CD4-positive, CD25-positive, alpha-beta regulatory T cell (primary cell): ENCODE measurements at regions not wholly inside any gene's neighbourhood (a gene's known extent, or its start where the extent isn't known, plus 50 kb on each side); places are given as distances from the start of the nearest gene placed in this dataset.

ENCODE experiments used
- ATAC-seq, 2 donors: fragments of 150-1000 bp; cut with Tn5 transposase; one replicate each; pipeline ENCODE4 v1.10.0; 2021; ENCODE audit warnings: low read depth in 2 of 2, moderate number of reproducible peaks in 2 of 2, moderate library complexity in 1 of 2
- DNase-seq, 3 donors: peaks; one replicate each; pipeline versions ENCODE4 v3.0.0 to v3.0.0-alpha.2; 2012 to 2022; ENCODE audit warnings: mixed read lengths in 1 of 3
- H3K27ac ChIP-seq: one replicate; pipeline ENCODE4 v1.7.0; 2013; ENCODE audit warnings: mild to moderate bottlenecking, low read length; ENCODE audit not compliant: insufficient read depth, poor library complexity, severe bottlenecking
- H3K27me3 ChIP-seq: one replicate; pipeline ENCODE4 v1.7.0; 2013; ENCODE audit warnings: low read length; ENCODE audit not compliant: control insufficient read depth, insufficient read depth
- H3K36me3 ChIP-seq: one replicate; pipeline ENCODE4 v1.7.0; 2013; ENCODE audit warnings: mild to moderate bottlenecking, low read length, moderate library complexity; ENCODE audit not compliant: control insufficient read depth, insufficient read depth
- H3K4me1 ChIP-seq: 2 replicates; pipeline ENCODE4 v1.7.0; 2013; ENCODE audit warnings: mild to moderate bottlenecking, low read length; ENCODE audit not compliant: insufficient read depth, control insufficient read depth, poor library complexity, severe bottlenecking
- H3K4me3 ChIP-seq: one replicate; pipeline ENCODE4 v1.7.0; 2013; ENCODE audit warnings: low read depth, mild to moderate bottlenecking, low read length, moderate library complexity
- H3K9me3 ChIP-seq, 2 experiments: 1 replicate in 1 of 2; 2 replicates in 1 of 2; pipeline ENCODE4 v1.7.0; 2013; ENCODE audit warnings: low read length in 2 of 2, mild to moderate bottlenecking in 1 of 2, moderate library complexity in 1 of 2; ENCODE audit not compliant: control insufficient read depth in 2 of 2
- H3K27ac Mint-ChIP-seq, 3 donors: one replicate each; pipeline ENCODE4 v1.8.0; 2020 to 2022; ENCODE audit warnings: mild to moderate bottlenecking in 3 of 3, mixed read lengths in 3 of 3, moderate library complexity in 2 of 3
- H3K27me3 Mint-ChIP-seq: one replicate; pipeline ENCODE4 v1.8.0; 2022; ENCODE audit warnings: mild to moderate bottlenecking, mixed read lengths
- H3K36me3 Mint-ChIP-seq: one replicate; pipeline ENCODE4 v1.8.0; 2020; ENCODE audit warnings: mixed read lengths
- H3K4me1 Mint-ChIP-seq, 4 donors: one replicate each; pipeline ENCODE4 v1.8.0; 2020 to 2022; ENCODE audit warnings: mixed read lengths in 4 of 4, mild to moderate bottlenecking in 1 of 4
- H3K4me3 Mint-ChIP-seq, 4 donors: one replicate each; pipeline ENCODE4 v1.8.0; 2020 to 2022; ENCODE audit warnings: mild to moderate bottlenecking in 4 of 4, mixed read lengths in 4 of 4, moderate library complexity in 3 of 4
- H3K9me3 Mint-ChIP-seq, 7 donors: one replicate each; pipeline ENCODE4 v1.8.0; 2020 to 2022; ENCODE audit warnings: mixed read lengths in 7 of 7, mild to moderate bottlenecking in 3 of 7, moderate library complexity in 2 of 7

- H3K4me1 Mint-ChIP-seq = no peaks in the 10 kb centered on the region
- Histone ChIP-seq H3K27ac (no peak overlapping the region), H3K27me3 (no peaks in the 10 kb centered on the region), H3K9me3 (no peaks in the 10 kb centered on the region), H3K4me1 (no peaks in the 10 kb centered on the region), H3K4me3 (no peak overlapping the region), H3K36me3 (no peaks in the 10 kb centered on the region)
- peaks cover 0 to 18% (median 2%) of the 10 kb centered on the region in 7 donors for H3K9me3 Mint-ChIP-seq
- H3K27me3 Mint-ChIP-seq = no peaks in the 10 kb centered on the region
- H3K27ac Mint-ChIP-seq = no peak overlapping the region
- DNase-seq = no peak
- ATAC-seq = no peak
- no peak overlapping the region for H3K4me3 Mint-ChIP-seq
- H3K36me3 Mint-ChIP-seq = no peaks in the 10 kb centered on the region
Measured at GRCh38 chr3:182108371-182108770, 396.6 kb downstream of the SOX2 start.

- Mint-ChIP-seq H3K9me3 (peaks cover 0 to 15% (median 2%) of the 10 kb centered on the region in 7 donors), H3K4me1 (no peaks in the 10 kb centered on the region), H3K36me3 (no peaks in the 10 kb centered on the region), H3K27ac (no peak overlapping the region), H3K4me3 (no peak overlapping the region), H3K27me3 (no peaks in the 10 kb centered on the region)
- ATAC-seq = no peak
- Histone ChIP-seq H3K9me3 (no peaks in the 10 kb centered on the region), H3K36me3 (no peaks in the 10 kb centered on the region), H3K27me3 (no peaks in the 10 kb centered on the region), H3K4me1 (no peaks in the 10 kb centered on the region), H3K27ac (no peak overlapping the region), H3K4me3 (no peak overlapping the region)
- DNase-seq = no peak
Measured at GRCh38 chr3:182111967-182112366, 400.2 kb downstream of the SOX2 start.

GRCh38 chr3:182115328-182116015, 403.7 kb downstream of the SOX2 start:
- H3K4me3 ChIP-seq = no peak overlapping the region
- ATAC-seq (no peak), DNase-seq (no peak)
- no peak overlapping the region for H3K27ac ChIP-seq
- H3K4me3 Mint-ChIP-seq = no peak overlapping the region
- no peaks in the 10 kb centered on the region for H3K9me3 ChIP-seq
- H3K36me3 Mint-ChIP-seq = no peaks in the 10 kb centered on the region
- H3K27ac Mint-ChIP-seq = no peak overlapping the region
- peaks cover 0 to 6% (median 0%) of the 10 kb centered on the region in 7 donors for H3K9me3 Mint-ChIP-seq
- H3K27me3 ChIP-seq = no peaks in the 10 kb centered on the region
- H3K27me3 Mint-ChIP-seq = no peaks in the 10 kb centered on the region
- H3K4me1 ChIP-seq = no peaks in the 10 kb centered on the region
- no peaks in the 10 kb centered on the region for H3K4me1 Mint-ChIP-seq
- no peaks in the 10 kb centered on the region for H3K36me3 ChIP-seq

- no peaks in the 10 kb centered on the region for H3K9me3 ChIP-seq
- no peaks in the 10 kb centered on the region for H3K27me3 Mint-ChIP-seq
- H3K4me3 Mint-ChIP-seq = no peak overlapping the region
- H3K4me1 ChIP-seq = no peaks in the 10 kb centered on the region
- no peak overlapping the region for H3K27ac Mint-ChIP-seq
- no peak for ATAC-seq
- no peaks in the 10 kb centered on the region for H3K36me3 ChIP-seq
- peaks cover 0 to 6% (median 0%) of the 10 kb centered on the region in 7 donors for H3K9me3 Mint-ChIP-seq
- H3K4me3 ChIP-seq = no peak overlapping the region
- H3K27ac ChIP-seq = no peak overlapping the region
- no peaks in the 10 kb centered on the region for H3K27me3 ChIP-seq
- no peak for DNase-seq
- no peaks in the 10 kb centered on the region for H3K4me1 Mint-ChIP-seq
- no peaks in the 10 kb centered on the region for H3K36me3 Mint-ChIP-seq
Measured at GRCh38 chr3:182116386-182116785, 404.7 kb downstream of the SOX2 start.

- H3K4me3 ChIP-seq = no peak overlapping the region
- no peak for DNase-seq
- Mint-ChIP-seq H3K4me3 (no peak overlapping the region), H3K27me3 (no peaks in the 10 kb centered on the region), H3K9me3 (peaks cover 0 to 4% (median 0%) of the 10 kb centered on the region in 7 donors), H3K4me1 (no peaks in the 10 kb centered on the region), H3K27ac (no peak overlapping the region), H3K36me3 (no peaks in the 10 kb centered on the region)
- H3K4me1 ChIP-seq = no peaks in the 10 kb centered on the region
- H3K9me3 ChIP-seq = no peaks in the 10 kb centered on the region
- no peaks in the 10 kb centered on the region for H3K27me3 ChIP-seq
- no peak for ATAC-seq
- no peaks in the 10 kb centered on the region for H3K36me3 ChIP-seq
- H3K27ac ChIP-seq = no peak overlapping the region
Measured at GRCh38 chr3:182117131-182117530, 405.4 kb downstream of the SOX2 start.

- Histone ChIP-seq H3K9me3 (no peaks in the 10 kb centered on the region), H3K36me3 (no peaks in the 10 kb centered on the region), H3K4me3 (no peak overlapping the region), H3K27ac (no peak overlapping the region), H3K4me1 (no peaks in the 10 kb centered on the region), H3K27me3 (no peaks in the 10 kb centered on the region)
- no peaks in the 10 kb centered on the region for H3K36me3 Mint-ChIP-seq
- ATAC-seq (no peak), DNase-seq (no peak)
- H3K4me1 Mint-ChIP-seq = no peaks in the 10 kb centered on the region
- H3K27me3 Mint-ChIP-seq = no peaks in the 10 kb centered on the region
- no peak overlapping the region for H3K27ac Mint-ChIP-seq
- H3K9me3 Mint-ChIP-seq = peaks cover 0 to 4% (median 0%) of the 10 kb centered on the region in 7 donors
- no peak overlapping the region for H3K4me3 Mint-ChIP-seq
Measured at GRCh38 chr3:182117583-182117982, 405.9 kb downstream of the SOX2 start.

- Histone ChIP-seq H3K27ac (no peak overlapping the region), H3K4me3 (no peak overlapping the region), H3K4me1 (no peaks in the 10 kb centered on the region), H3K36me3 (no peaks in the 10 kb centered on the region), H3K9me3 (no peaks in the 10 kb centered on the region), H3K27me3 (no peaks in the 10 kb centered on the region)
- Mint-ChIP-seq H3K27me3 (no peaks in the 10 kb centered on the region), H3K9me3 (peaks cover 0 to 4% (median 0%) of the 10 kb centered on the region in 7 donors), H3K4me3 (no peak overlapping the region), H3K27ac (no peak overlapping the region), H3K36me3 (no peaks in the 10 kb centered on the region), H3K4me1 (no peaks in the 10 kb centered on the region)
- ATAC-seq = no peak
- no peak for DNase-seq
Measured at GRCh38 chr3:182118066-182118465, 406.3 kb downstream of the SOX2 start.

GRCh38 chr3:182121401-182121800, 409.7 kb downstream of the SOX2 start:
- no peaks in the 10 kb centered on the region for H3K36me3 ChIP-seq
- H3K4me3 ChIP-seq = no peak overlapping the region
- Mint-ChIP-seq H3K9me3 (peaks cover 0 to 3% (median 0%) of the 10 kb centered on the region in 7 donors), H3K27ac (no peak overlapping the region), H3K4me1 (no peaks in the 10 kb centered on the region), H3K4me3 (no peak overlapping the region), H3K27me3 (no peaks in the 10 kb centered on the region), H3K36me3 (no peaks in the 10 kb centered on the region)
- H3K27me3 ChIP-seq = no peaks in the 10 kb centered on the region
- no peaks in the 10 kb centered on the region for H3K4me1 ChIP-seq
- H3K9me3 ChIP-seq = no peaks in the 10 kb centered on the region
- DNase-seq (no peak), ATAC-seq (no peak)
- no peak overlapping the region for H3K27ac ChIP-seq
